ENCODE measurements at regions not wholly inside any gene's neighbourhood (a gene's known extent, or its start where the extent isn't known, plus 50 kb on each side); places are given as distances from the start of the nearest gene placed in this dataset.
"Not testable (repeated sequence)": the region's sequence is repeated elsewhere in the genome, so short reads cannot be mapped to it uniquely, and the experiment has no call there.

DNA sequence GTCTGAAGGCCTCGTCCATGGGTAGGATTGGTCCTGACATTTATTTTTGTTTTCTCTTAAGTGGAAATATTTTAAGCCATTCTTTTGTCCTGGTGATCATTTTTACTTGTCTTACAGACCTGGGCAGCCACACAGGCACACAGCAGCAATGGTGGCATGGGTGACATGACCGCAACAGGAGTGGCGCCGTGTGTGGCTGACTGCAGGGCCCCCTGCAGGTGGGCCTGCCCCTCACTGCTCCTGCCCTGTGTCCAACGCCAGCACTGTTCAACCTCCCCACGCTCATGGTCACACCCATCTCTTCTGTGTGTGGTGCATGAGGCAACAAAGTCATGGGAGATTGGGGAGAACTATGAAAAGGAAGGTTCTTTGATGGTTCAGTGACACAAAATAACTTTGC lies 151.9 kb downstream of the MYLK4 start:
- WGBS, 4 donors = 92 to 94% (median 94%) methylated on average over 5 to 6 of the region's 6 CpGs
- Histone ChIP-seq H3K36me3 (no peaks in the 10 kb centered on the region), H3K9me3 (no peaks in the 10 kb centered on the region), H3K4me1 (peaks cover 0 to 8% (median 0%) of the 10 kb centered on the region in 12 donors), H3K27ac (no peak overlapping the region), H3K4me3 (no peak overlapping the region), H3K27me3 (no peaks in the 10 kb centered on the region)
- TF ChIP-seq POLR2A (IDR thresholded peaks at IDR 0.05) (no peak), CTCF (IDR thresholded peaks at IDR 0.05) (no peak)
- intact Hi-C loops (cut with DNase I) = no loop called here
- no peak for ATAC-seq
- DNase-seq = no peak

DNA sequence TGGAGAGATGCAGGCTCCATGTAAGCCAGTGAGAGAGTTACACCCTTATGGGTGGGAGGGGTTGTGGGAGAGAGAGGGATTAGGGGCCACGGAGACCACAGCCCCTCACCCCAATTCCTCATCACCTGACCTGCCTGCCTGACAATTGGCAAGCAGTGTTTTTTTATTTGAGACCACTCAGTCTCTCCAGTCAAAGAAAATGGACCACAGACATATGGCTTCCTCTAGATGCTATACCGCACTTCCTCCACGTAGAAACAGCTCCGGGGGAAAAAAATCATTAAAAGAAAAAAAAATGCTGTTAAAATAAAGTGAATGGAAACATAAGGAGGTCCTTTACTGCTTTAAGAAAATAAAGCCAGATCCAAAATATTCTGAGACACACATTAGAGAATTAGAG lies 152.7 kb downstream of the MYLK4 start:
- Histone ChIP-seq H3K36me3 (no peaks in the 10 kb centered on the region), H3K27me3 (no peaks in the 10 kb centered on the region), H3K4me1 (peaks cover 0 to 8% (median 0%) of the 10 kb centered on the region in 12 donors), H3K27ac (no peak overlapping the region), H3K4me3 (no peak overlapping the region), H3K9me3 (no peaks in the 10 kb centered on the region)
- 64 to 80% (median 72%) methylated on average over 4 of the region's 4 CpGs for WGBS, 4 donors
- DNase-seq = no peak
- TF ChIP-seq POLR2A (IDR thresholded peaks at IDR 0.05) = no peak
- ATAC-seq = no peak
- intact Hi-C loops (cut with DNase I) = no loop called here

GRCh38 chr6:2597457-2597856 lies 153.3 kb downstream of the MYLK4 start:
- 94 to 96% (median 96%) methylated on average over 2 of the region's 2 CpGs for WGBS, 4 donors
- intact Hi-C loops (cut with DNase I); H3K9me3 ChIP-seq; H3K27me3 ChIP-seq; DNase-seq; ATAC-seq; H3K27ac ChIP-seq; H3K4me1 ChIP-seq; H3K4me3 ChIP-seq; H3K36me3 ChIP-seq: not testable (repeated sequence)

DNA sequence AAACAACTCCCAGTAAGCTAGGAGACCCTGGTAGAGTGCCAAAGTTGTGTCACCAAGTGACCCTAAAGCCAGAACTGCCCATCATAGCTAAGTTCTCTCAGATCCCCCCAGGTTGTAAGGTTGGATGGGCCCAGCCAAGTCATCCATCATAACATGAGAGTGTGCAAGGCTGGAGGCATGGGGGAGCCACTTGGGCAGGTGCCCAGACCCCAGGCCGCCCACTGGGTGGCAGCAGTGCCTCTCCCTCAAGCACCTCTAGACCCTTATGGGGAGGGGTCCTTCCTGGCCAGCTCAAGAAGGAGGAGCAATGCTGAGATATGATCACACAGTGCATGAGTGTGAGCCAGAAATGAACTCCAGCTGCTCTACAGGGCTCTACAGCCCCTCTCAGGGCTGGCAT lies 154.5 kb downstream of the MYLK4 start:
- ATAC-seq = no peak
- H3K27me3 ChIP-seq = no peaks in the 10 kb centered on the region
- peaks cover 0 to 8% (median 0%) of the 10 kb centered on the region in 12 donors for H3K4me1 ChIP-seq
- 46 to 64% (median 54%) methylated on average over 1 of the region's 1 CpG for WGBS, 4 donors
- H3K9me3 ChIP-seq = no peaks in the 10 kb centered on the region
- intact Hi-C loops (cut with DNase I) = no loop called here
- TF ChIP-seq POLR2A (IDR thresholded peaks at IDR 0.05) = no peak
- peak in 4 of 12 donors; percentile 10 to 27 (median 20) for TF ChIP-seq CTCF (IDR thresholded peaks at IDR 0.05)
- H3K27ac ChIP-seq = no peak overlapping the region
- no peaks in the 10 kb centered on the region for H3K36me3 ChIP-seq
- DNase-seq = no peak
- no peak overlapping the region for H3K4me3 ChIP-seq

DNA sequence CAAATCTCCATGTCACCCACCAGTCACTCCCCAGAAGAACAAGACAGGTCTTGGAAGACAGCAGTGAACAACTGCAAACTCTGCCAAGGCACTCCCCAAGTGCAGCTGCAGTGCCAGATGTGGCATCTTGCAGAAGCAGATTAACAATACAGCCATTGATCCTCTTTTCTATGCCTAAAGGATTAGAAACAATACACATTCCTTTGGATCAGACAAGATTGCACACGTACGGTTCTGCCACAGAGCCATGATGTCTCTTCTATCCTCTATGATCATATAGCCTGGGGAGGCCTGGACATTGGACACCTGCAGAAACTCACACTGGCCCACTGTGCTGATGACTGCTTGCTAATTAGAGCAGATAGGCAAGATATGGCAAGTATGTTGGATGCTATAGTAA lies 155.9 kb downstream of the MYLK4 start:
- intact Hi-C loops (cut with DNase I) = no loop called here
- H3K4me3 ChIP-seq = no peak overlapping the region
- no peaks in the 10 kb centered on the region for H3K9me3 ChIP-seq
- TF ChIP-seq CTCF (IDR thresholded peaks at IDR 0.05) (no peak), POLR2A (IDR thresholded peaks at IDR 0.05) (no peak)
- DNase-seq (no peak), ATAC-seq (no peak)
- 72 to 93% (median 87%) methylated on average over 2 of the region's 2 CpGs for WGBS, 4 donors
- peaks cover 0 to 8% (median 0%) of the 10 kb centered on the region in 12 donors for H3K4me1 ChIP-seq
- no peaks in the 10 kb centered on the region for H3K27me3 ChIP-seq
- H3K36me3 ChIP-seq = no peaks in the 10 kb centered on the region
- no peak overlapping the region for H3K27ac ChIP-seq
